SK-N-SH treated with all-trans-retinoic acid at 6 μM for 48 hours (cell line): ENCODE measurements at regions not wholly inside any gene's neighbourhood (a gene's known extent, or its start where the extent isn't known, plus 50 kb on each side); places are given as distances from the start of the nearest gene placed in this dataset.

Experiments
- ATAC-seq: fragments of 200-7000 bp; cut with Tn5 transposase; 3 replicates; pipeline ENCODE4 v1.9.1; 2020; ENCODE audit warnings: mild to moderate bottlenecking, moderate library complexity
- ARNTL ChIP-seq: fragments of 450-650 bp; formaldehyde crosslinking; IDR thresholded peaks from 2 replicates; pipeline ENCODE4 v1.5.0; 2020; ENCODE audit warnings: low read depth, mild to moderate bottlenecking, moderate library complexity, borderline replicate concordance
- BACH2 ChIP-seq: fragments of 250-450 bp; sonication (Bioruptor Pico); IDR thresholded peaks from 2 replicates; pipeline ENCODE4 v1.9.0; 2021; ENCODE audit warnings: mild to moderate bottlenecking, borderline replicate concordance
- CREB5 ChIP-seq: fragments of 250-450 bp; sonication (Bioruptor Pico); IDR thresholded peaks from 2 replicates; pipeline ENCODE4 v1.5.1; 2020; ENCODE audit warnings: low read depth, mild to moderate bottlenecking, moderate library complexity
- CSDC2 ChIP-seq: fragments of 250-450 bp; sonication (Bioruptor Pico); IDR thresholded peaks from 2 replicates; pipeline ENCODE4 v1.5.0; 2020; ENCODE audit warnings: mild to moderate bottlenecking, moderate library complexity
- GLIS3 ChIP-seq: fragments of 250-450 bp; sonication (Bioruptor Pico); IDR thresholded peaks from 2 replicates; pipeline ENCODE4 v1.5.0; 2020; ENCODE audit warnings: mild to moderate bottlenecking, moderate library complexity
- ISL1 ChIP-seq: fragments of 250-450 bp; sonication (Bioruptor Pico); IDR thresholded peaks from 2 replicates; pipeline ENCODE4 v2.1.2; 2022; ENCODE audit warnings: mild to moderate bottlenecking, moderate library complexity
- OSR1 ChIP-seq: fragments of 250-450 bp; sonication (Bioruptor Pico); IDR thresholded peaks from 2 replicates; pipeline ENCODE4 v1.8.0; 2022; ENCODE audit warnings: moderate library complexity, mild to moderate bottlenecking, inconsistent platforms
- POU6F1 ChIP-seq: fragments of 250-450 bp; sonication (Bioruptor Pico); IDR thresholded peaks from 2 replicates; pipeline ENCODE4 v1.8.0; 2021; ENCODE audit warnings: low read depth, mild to moderate bottlenecking, moderate library complexity, borderline replicate concordance
- PPARA ChIP-seq: fragments of 250-450 bp; sonication (Bioruptor Pico); IDR thresholded peaks from 2 replicates; pipeline ENCODE4 v1.5.0; 2020; ENCODE audit warnings: mild to moderate bottlenecking, borderline replicate concordance
- RARB ChIP-seq: fragments of 250-450 bp; sonication (Bioruptor Pico); IDR thresholded peaks from 2 replicates; pipeline ENCODE4 v1.8.0; 2021; ENCODE audit warnings: mild to moderate bottlenecking, moderate library complexity
- SNAI2 ChIP-seq: fragments of 250-450 bp; sonication (Bioruptor Pico); IDR thresholded peaks from 2 replicates; pipeline ENCODE4 v1.5.0; 2020; ENCODE audit warnings: mild to moderate bottlenecking, moderate library complexity
- TCF4 ChIP-seq: fragments of 250-450 bp; sonication (Bioruptor Pico); IDR thresholded peaks from 2 replicates; pipeline ENCODE4 v1.8.0; 2021; ENCODE audit warnings: mild to moderate bottlenecking, moderate library complexity, borderline replicate concordance
- TOX ChIP-seq: fragments of 250-450 bp; sonication (Bioruptor Pico); IDR thresholded peaks from 2 replicates; pipeline ENCODE4 v1.8.0; 2021; ENCODE audit warnings: mild to moderate bottlenecking, moderate library complexity, borderline replicate concordance
- TSHZ2 ChIP-seq: fragments of 250-450 bp; sonication (Bioruptor Pico); IDR thresholded peaks from 2 replicates; pipeline ENCODE4 v1.5.0; 2020; ENCODE audit warnings: mild to moderate bottlenecking, moderate library complexity
- ZC3H10 ChIP-seq: fragments of 250-450 bp; sonication (Bioruptor Pico); IDR thresholded peaks from 2 replicates; pipeline ENCODE4 v1.5.1; 2021; ENCODE audit warnings: mild to moderate bottlenecking, moderate library complexity
- ZFP3 ChIP-seq: fragments of 250-450 bp; sonication (Bioruptor Pico); IDR thresholded peaks from 2 replicates; pipeline ENCODE4 v1.5.0; 2020; ENCODE audit warnings: mild to moderate bottlenecking, moderate library complexity
- ZFP30 ChIP-seq: fragments of 450-650 bp; formaldehyde crosslinking; IDR thresholded peaks from 2 replicates; pipeline ENCODE4 v1.5.0; 2022; ENCODE audit warnings: mild to moderate bottlenecking, moderate library complexity
- ZNF70 ChIP-seq: fragments of 450-650 bp; formaldehyde crosslinking; IDR thresholded peaks from 2 replicates; pipeline ENCODE4 v1.5.0; 2020; ENCODE audit warnings: mild to moderate bottlenecking, moderate library complexity
- ZNF8 ChIP-seq: fragments of 450-650 bp; formaldehyde crosslinking; IDR thresholded peaks from 2 replicates; pipeline ENCODE4 v1.5.0; 2020; ENCODE audit warnings: mild to moderate bottlenecking, moderate library complexity

- TF ChIP-seq PPARA (no peak), SNAI2 (CRISPR knock-in tag) (no peak), CSDC2 (CRISPR knock-in tag) (no peak), ZNF8 (no peak), TCF4 (CRISPR knock-in tag) (no peak), POU6F1 (CRISPR knock-in tag) (no peak), BACH2 (CRISPR knock-in tag) (no peak), ZFP30 (CRISPR knock-in tag) (no peak), ZC3H10 (CRISPR knock-in tag) (no peak), ARNTL (no peak), ISL1 (CRISPR knock-in tag) (no peak), TOX (CRISPR knock-in tag) (no peak), GLIS3 (CRISPR knock-in tag) (no peak), ZNF70 (CRISPR knock-in tag) (no peak)
- ATAC-seq, result no peak
Measured at GRCh38 chr4:158043971-158044618, 128.7 kb downstream of the GASK1B start.

- peak; percentile 89 for ATAC-seq
- TF ChIP-seq ZNF8, result no peak
- TF ChIP-seq PPARA, result no peak
- no peak for TF ChIP-seq ZFP30 (CRISPR knock-in tag)
- no peak for TF ChIP-seq SNAI2 (CRISPR knock-in tag)
- no peak for TF ChIP-seq POU6F1 (CRISPR knock-in tag)
- TF ChIP-seq ISL1 (CRISPR knock-in tag), result peak; percentile 64
- no peak for TF ChIP-seq RARB (CRISPR knock-in tag)
- TF ChIP-seq, all 23 proteins: peak for 1
Measured at GRCh38 chr4:158042591-158043030, 130.2 kb downstream of the GASK1B start.

- no peak for ATAC-seq
- TF ChIP-seq RARB (CRISPR knock-in tag), result no peak
- TF ChIP-seq TOX (CRISPR knock-in tag), result no peak
- no peak for TF ChIP-seq TSHZ2 (CRISPR knock-in tag)
- no peak for TF ChIP-seq POU6F1 (CRISPR knock-in tag)
- TF ChIP-seq ZNF8, result no peak
- no peak for TF ChIP-seq BACH2 (CRISPR knock-in tag)
- no peak for TF ChIP-seq OSR1
- TF ChIP-seq CREB5 (CRISPR knock-in tag), result no peak
- no peak for TF ChIP-seq CSDC2 (CRISPR knock-in tag)
- TF ChIP-seq SNAI2 (CRISPR knock-in tag), result no peak
- TF ChIP-seq ZFP3 (CRISPR knock-in tag), result no peak
- TF ChIP-seq, all 23 proteins: peak for 0
Measured at GRCh38 chr4:158038718-158039117, 134.1 kb downstream of the GASK1B start.
